Fibroblast of mammary gland (primary cell): ENCODE measurements at regions not wholly inside any gene's neighbourhood (a gene's known extent, or its start where the extent isn't known, plus 50 kb on each side); places are given as distances from the start of the nearest gene placed in this dataset.
"Not testable (repeated sequence)": the region's sequence is repeated elsewhere in the genome, so short reads cannot be mapped to it uniquely, and the experiment has no call there.

ENCODE experiments used
- DNase-seq: peaks from one replicate; pipeline ENCODE4 v3.0.0-alpha.2; 2010; ENCODE audit warnings: low read depth
- H3K4me3 ChIP-seq: 2 replicates; pipeline ENCODE4 v1.5.1; 2011; ENCODE audit warnings: low read depth, mild to moderate bottlenecking, low read length, moderate library complexity; ENCODE audit not compliant: control insufficient read depth
- CTCF ChIP-seq: conservative IDR thresholded peaks from 2 replicates; pipeline ENCODE4 v1.5.1; 2011; ENCODE audit warnings: low read depth, low read length, inconsistent platforms; ENCODE audit not compliant: control insufficient read depth, insufficient read depth

GRCh38 chr2:393711-394696 is 106.1 kb upstream of the ALKAL2 start:
- H3K4me3 ChIP-seq = no peak overlapping the region
- TF ChIP-seq CTCF = no peak
- DNase-seq = no peak

- H3K4me3 ChIP-seq = no peak overlapping the region
- DNase-seq = no peak
- no peak for TF ChIP-seq CTCF
These were observed 105.0 kb upstream of the ALKAL2 start for GRCh38 chr2:392926-393280.

GRCh38 chr2:392181-392925 is 104.5 kb upstream of the ALKAL2 start:
- no peak for DNase-seq
- TF ChIP-seq CTCF = no peak
- no peak overlapping the region for H3K4me3 ChIP-seq

GRCh38 chr2:391696-392095 is 103.8 kb upstream of the ALKAL2 start:
- DNase-seq = no peak

GRCh38 chr2:390959-391358 is 103.1 kb upstream of the ALKAL2 start:
- DNase-seq = no peak
- no peak for TF ChIP-seq CTCF
- no peak overlapping the region for H3K4me3 ChIP-seq

More at GRCh38 chr2:391696-392095, 103.8 kb upstream of the ALKAL2 start:
- H3K4me3 ChIP-seq = no peak overlapping the region
- TF ChIP-seq CTCF = no peak

- not testable (repeated sequence) for H3K4me3 ChIP-seq, DNase-seq
These were observed 102.1 kb upstream of the ALKAL2 start for GRCh38 chr2:389985-390384.

GRCh38 chr2:388752-389151 is 100.9 kb upstream of the ALKAL2 start:
- DNase-seq, H3K4me3 ChIP-seq: not testable (repeated sequence)
